Skeletal muscle satellite cell (primary cell): ENCODE measurements at regions not wholly inside any gene's neighbourhood (a gene's known extent, or its start where the extent isn't known, plus 50 kb on each side); places are given as distances from the start of the nearest gene placed in this dataset.

Source experiments
- H3K27me3 ChIP-seq: 2 replicates; pipeline ENCODE4 v1.7.0; 2013; ENCODE audit warnings: low read length; ENCODE audit not compliant: control insufficient read depth, insufficient read depth
- H3K36me3 ChIP-seq: 2 replicates; pipeline ENCODE4 v1.7.0; 2013; ENCODE audit warnings: mild to moderate bottlenecking, control low read depth, low read length; ENCODE audit not compliant: insufficient read depth
- H3K4me1 ChIP-seq: 2 replicates; pipeline ENCODE4 v1.7.0; 2013; ENCODE audit warnings: low read length; ENCODE audit not compliant: control insufficient read depth, insufficient read depth
- H3K4me2 ChIP-seq: 2 replicates; pipeline ENCODE4 v1.7.0; 2013; ENCODE audit warnings: mild to moderate bottlenecking, low read length
- H3K4me3 ChIP-seq: 2 replicates; pipeline ENCODE4 v1.7.0; 2013; ENCODE audit warnings: low read length
- H3K9ac ChIP-seq: 2 replicates; pipeline ENCODE4 v1.7.0; 2013; ENCODE audit warnings: mild to moderate bottlenecking, low read depth, low read length, moderate library complexity
- H3K9me3 ChIP-seq: replicated peaks from 2 replicates; pipeline ENCODE4 v1.7.0; 2013; ENCODE audit warnings: mild to moderate bottlenecking, control low read depth, low read length

DNA sequence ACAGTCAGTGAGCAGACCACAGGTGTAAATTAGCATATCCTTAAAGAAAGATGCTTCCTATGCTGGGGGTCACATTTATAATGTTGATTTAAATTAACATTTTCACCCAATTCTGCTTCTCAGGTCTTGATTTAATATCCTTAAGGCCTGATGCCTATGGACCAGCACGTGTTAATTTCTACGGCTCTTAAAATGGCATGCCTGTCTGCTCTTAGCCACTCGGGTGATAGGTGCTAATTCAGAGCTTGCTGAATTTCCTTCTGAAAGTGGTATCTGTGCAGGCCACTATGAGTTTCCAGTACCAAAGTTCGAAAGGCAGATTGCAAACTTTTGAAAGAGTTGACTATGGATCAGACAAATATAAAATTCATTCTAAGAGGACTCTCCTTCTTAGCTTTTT lies 487.4 kb upstream of the ADGRL2 start:
- Histone ChIP-seq H3K4me3 (no peak overlapping the region), H3K9ac (no peak overlapping the region), H3K27me3 (no peaks in the 10 kb centered on the region), H3K36me3 (no peaks in the 10 kb centered on the region), H3K9me3 (no peaks in the 10 kb centered on the region), H3K4me1 (no peaks in the 10 kb centered on the region), H3K4me2 (no peak overlapping the region)

DNA sequence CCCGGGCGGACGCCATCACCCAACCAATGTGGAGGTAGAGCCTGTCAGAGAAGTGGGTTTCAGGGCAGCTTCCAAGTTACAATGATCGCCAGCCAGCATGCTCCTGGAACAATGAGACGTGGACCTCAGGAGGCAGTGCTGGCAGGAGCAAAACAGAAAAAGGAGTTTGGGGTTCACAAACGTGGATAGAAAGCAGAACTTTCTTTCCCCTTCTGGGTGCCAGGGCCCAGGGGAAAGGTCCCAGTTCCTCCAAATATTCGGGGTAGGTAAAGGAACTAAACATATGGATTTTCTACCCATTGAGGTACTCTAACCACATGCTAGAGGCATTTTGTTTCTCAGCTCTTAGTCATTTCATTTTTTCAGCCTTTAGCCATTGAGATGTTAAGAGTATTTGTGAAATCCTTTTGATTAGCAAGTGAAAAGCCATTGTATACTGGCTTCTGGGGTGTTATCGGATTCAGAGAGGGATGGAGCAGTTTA lies 488.4 kb upstream of the ADGRL2 start:
- no peaks in the 10 kb centered on the region for H3K9me3 ChIP-seq

DNA sequence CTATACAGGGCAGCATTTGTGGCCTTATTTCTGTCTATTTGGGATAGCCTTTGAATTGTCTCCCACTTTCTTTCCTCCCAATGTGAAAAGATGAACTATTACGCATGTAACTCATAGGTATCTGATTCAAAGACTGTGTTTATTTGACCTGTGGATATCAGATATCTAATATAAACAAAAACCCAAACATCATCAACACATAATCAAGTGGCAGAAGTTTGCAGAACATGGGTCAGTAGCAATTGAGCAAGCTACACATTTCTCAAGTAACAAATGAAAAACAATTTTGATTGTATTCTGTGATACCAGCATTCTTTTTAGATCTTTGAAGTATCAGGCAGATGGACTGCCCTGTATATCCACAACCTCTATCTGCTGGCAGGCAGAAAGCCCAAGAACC lies 490.5 kb upstream of the ADGRL2 start:
- H3K9me3 ChIP-seq = no peaks in the 10 kb centered on the region
- no peak overlapping the region for H3K4me2 ChIP-seq
- H3K36me3 ChIP-seq = no peaks in the 10 kb centered on the region
- H3K9ac ChIP-seq = no peak overlapping the region
- no peak overlapping the region for H3K4me3 ChIP-seq
- no peaks in the 10 kb centered on the region for H3K4me1 ChIP-seq
- H3K27me3 ChIP-seq = no peaks in the 10 kb centered on the region

More for the DNA sequence above, 488.4 kb upstream of the ADGRL2 start:
- H3K9ac ChIP-seq = no peak overlapping the region
- no peak overlapping the region for H3K4me2 ChIP-seq
- no peaks in the 10 kb centered on the region for H3K27me3 ChIP-seq
- no peak overlapping the region for H3K4me3 ChIP-seq
- no peaks in the 10 kb centered on the region for H3K36me3 ChIP-seq
- no peaks in the 10 kb centered on the region for H3K4me1 ChIP-seq

DNA sequence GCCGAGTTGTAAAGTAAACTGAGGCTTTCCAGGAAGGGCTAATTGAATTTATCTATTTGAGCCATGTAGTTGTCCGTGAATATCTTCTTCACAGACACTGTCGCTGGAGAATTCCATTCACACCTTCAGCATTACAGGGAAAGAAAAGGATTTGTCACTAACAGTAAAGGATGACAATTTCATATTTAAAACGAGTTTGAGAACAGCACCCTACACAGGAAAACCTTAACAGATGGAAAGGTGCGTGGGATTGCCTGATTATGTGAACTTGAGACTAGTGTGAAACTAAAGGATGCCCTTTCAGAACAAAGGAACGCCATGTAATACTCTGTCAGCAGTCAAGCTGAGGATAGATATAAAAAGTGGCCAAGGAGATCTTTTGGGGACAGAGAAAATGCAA lies 492.5 kb upstream of the ADGRL2 start:
- Histone ChIP-seq H3K9me3 (no peaks in the 10 kb centered on the region), H3K27me3 (no peaks in the 10 kb centered on the region), H3K9ac (no peak overlapping the region), H3K4me1 (no peaks in the 10 kb centered on the region), H3K36me3 (no peaks in the 10 kb centered on the region), H3K4me3 (no peak overlapping the region), H3K4me2 (no peak overlapping the region)

DNA sequence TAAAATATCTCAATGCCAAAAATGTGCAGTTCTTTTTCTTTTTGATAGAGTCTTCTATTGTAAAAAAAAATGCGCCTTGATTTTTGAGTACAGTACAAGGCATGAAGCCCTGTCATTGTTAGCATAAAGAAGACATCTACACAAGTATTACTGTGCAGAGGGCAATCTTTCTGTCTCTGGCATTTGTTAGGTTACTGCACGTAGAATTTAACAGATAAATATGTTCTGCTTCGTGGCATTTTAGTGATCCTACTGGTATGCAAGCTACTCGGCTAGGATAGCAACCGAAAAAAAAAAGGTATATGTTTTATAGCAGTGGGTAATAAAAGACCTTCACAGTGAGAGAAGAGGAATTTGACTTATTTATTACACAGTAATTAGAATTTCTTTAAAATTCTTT lies 492.9 kb upstream of the ADGRL2 start:
- Histone ChIP-seq H3K36me3 (no peaks in the 10 kb centered on the region), H3K4me3 (no peak overlapping the region), H3K4me1 (no peaks in the 10 kb centered on the region), H3K27me3 (no peaks in the 10 kb centered on the region), H3K9me3 (no peaks in the 10 kb centered on the region), H3K9ac (no peak overlapping the region), H3K4me2 (no peak overlapping the region)

DNA sequence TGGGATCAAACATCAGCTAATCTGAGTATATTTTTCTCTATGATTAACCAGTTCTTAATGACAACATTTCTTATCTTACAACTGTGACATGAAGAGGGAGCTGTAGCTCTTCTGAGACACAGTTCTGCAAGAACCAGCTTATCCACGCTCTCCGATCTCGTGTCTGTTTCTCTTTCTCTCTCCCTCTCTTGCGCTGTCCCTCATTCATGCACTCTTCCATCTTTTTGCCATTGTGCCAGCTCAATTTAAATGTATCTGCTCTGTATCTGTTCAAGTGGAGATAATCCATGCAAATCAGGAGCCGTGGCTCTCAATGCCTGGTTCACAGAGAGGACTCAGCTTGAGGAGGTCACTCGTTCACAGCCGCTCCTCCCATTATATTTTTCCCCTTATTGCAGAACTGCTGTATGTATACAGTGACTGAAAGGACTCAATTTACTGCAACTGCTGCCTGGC lies 494.7 kb upstream of the ADGRL2 start:
- no peak overlapping the region for H3K9ac ChIP-seq

DNA sequence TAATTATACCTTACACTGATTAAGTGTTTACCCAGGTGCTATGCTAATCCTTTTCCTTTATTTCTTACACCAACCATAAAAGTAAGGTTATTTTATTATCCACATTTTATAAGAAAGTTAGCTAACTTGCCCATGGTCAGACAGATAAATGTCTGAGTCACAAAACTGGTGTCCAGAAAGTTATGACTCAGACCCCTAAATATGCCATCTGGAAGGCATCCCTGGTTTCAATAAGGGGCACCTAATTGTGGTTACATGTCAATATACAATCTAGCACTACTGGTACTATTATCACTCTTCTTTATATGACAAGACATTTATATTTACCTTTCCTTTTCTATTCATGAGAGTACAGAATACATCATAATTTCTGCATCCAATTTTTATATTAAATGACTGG lies 496.5 kb upstream of the ADGRL2 start:
- Histone ChIP-seq H3K4me2 (no peak overlapping the region), H3K9ac (no peak overlapping the region), H3K4me3 (no peak overlapping the region), H3K4me1 (no peaks in the 10 kb centered on the region), H3K9me3 (no peaks in the 10 kb centered on the region), H3K36me3 (no peaks in the 10 kb centered on the region), H3K27me3 (no peaks in the 10 kb centered on the region)

More for the DNA sequence above, 494.7 kb upstream of the ADGRL2 start:
- H3K4me1 ChIP-seq = no peaks in the 10 kb centered on the region
- no peaks in the 10 kb centered on the region for H3K36me3 ChIP-seq
- no peaks in the 10 kb centered on the region for H3K27me3 ChIP-seq
- H3K4me2 ChIP-seq = peak overlapping the region; percentile 75
- peak overlapping the region; percentile 57 for H3K4me3 ChIP-seq
- H3K9me3 ChIP-seq = no peaks in the 10 kb centered on the region

DNA sequence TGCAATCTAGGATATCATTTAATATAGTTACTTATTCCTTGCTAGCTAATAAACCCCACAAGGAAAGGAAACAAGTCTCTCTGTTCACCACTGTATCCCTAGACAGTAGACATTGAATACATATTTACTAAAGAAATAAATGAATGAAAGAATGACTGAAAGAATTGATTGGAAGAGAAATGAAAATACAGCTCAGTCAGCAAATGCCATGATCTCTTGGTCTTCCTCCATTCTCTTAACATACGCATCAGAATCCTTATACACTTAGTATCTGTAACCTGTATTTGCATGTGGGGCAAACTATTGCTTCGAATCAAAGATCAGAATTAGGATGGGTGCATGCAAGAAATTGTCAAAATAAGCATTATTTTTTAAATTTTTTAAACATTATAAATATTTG lies 500.8 kb upstream of the ADGRL2 start:
- Histone ChIP-seq H3K4me2 (no peak overlapping the region), H3K27me3 (no peaks in the 10 kb centered on the region), H3K36me3 (no peaks in the 10 kb centered on the region), H3K9ac (no peak overlapping the region), H3K9me3 (no peaks in the 10 kb centered on the region), H3K4me1 (no peaks in the 10 kb centered on the region), H3K4me3 (no peak overlapping the region)

DNA sequence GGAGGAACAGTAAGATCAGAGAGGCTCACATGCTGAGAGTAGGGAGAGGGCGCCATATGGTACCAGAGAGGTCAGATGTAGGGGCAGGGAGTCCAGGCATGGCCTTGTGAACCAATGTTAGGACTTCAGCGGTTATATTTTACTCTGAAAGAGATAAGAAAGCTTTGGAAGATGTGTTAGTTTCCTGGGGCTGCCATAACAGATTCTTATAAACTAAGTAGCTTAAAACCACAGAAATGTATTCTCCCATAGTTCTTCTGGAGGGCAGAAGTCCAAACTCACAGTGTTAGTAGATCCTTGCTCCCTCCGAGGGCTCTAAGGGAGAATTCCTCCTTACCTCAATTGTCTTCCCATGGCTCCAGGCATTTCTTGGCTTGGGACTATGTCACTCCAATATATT lies 502.5 kb upstream of the ADGRL2 start:
- no peak overlapping the region for H3K9ac ChIP-seq
- no peak overlapping the region for H3K4me3 ChIP-seq
- H3K4me2 ChIP-seq = no peak overlapping the region
- H3K4me1 ChIP-seq = no peaks in the 10 kb centered on the region
- peaks cover under 1% of the 10 kb centered on the region for H3K9me3 ChIP-seq
- H3K27me3 ChIP-seq = no peaks in the 10 kb centered on the region
- no peaks in the 10 kb centered on the region for H3K36me3 ChIP-seq

DNA sequence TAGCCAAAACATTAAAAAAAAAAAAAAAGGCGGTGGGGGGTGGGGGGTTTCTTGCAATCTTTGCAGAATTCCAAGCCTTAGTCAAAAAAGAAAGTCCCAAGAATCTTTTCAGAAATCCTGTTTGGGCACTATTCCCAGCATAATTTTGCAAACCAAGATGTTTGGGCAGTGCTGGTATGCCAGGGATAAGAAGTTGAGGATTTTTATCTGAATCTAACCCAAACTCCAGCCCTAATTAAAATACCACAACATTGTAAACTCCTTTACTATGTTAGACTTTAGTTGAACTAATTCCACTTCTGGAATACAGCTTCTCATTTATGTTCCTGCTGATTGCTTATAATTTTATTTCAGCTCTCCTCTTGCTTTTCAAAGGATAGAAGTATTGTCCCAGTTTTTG lies 504.1 kb upstream of the ADGRL2 start:
- H3K4me3 ChIP-seq = no peak overlapping the region
- no peaks in the 10 kb centered on the region for H3K36me3 ChIP-seq
- no peaks in the 10 kb centered on the region for H3K27me3 ChIP-seq
- no peaks in the 10 kb centered on the region for H3K4me1 ChIP-seq
- H3K4me2 ChIP-seq = no peak overlapping the region
- peaks cover 4% of the 10 kb centered on the region for H3K9me3 ChIP-seq
- no peak overlapping the region for H3K9ac ChIP-seq

DNA sequence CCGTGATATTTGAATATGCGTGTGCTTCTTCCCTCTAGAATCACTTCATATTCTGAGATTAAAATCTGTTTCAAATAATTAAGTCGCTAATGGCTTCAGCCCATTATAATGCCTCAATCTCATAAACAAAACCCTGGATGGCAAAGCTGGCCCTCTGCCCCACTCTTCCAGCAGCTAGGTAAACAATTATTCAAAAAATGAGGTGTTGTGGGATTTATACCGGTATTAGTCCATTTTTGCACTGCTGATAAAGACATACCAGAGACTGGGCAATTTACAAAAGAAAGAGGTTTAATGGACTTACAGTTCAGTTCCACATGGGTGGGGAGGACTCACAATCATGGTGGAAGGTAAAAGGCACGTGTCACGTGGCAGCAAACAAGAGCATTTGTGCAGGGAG lies 510.4 kb upstream of the ADGRL2 start:
- H3K9me3 ChIP-seq = peaks cover 4% of the 10 kb centered on the region
- no peak overlapping the region for H3K9ac ChIP-seq
- H3K27me3 ChIP-seq = no peaks in the 10 kb centered on the region
- no peak overlapping the region for H3K4me2 ChIP-seq
- no peaks in the 10 kb centered on the region for H3K4me1 ChIP-seq
- H3K4me3 ChIP-seq = no peak overlapping the region
- no peaks in the 10 kb centered on the region for H3K36me3 ChIP-seq

DNA sequence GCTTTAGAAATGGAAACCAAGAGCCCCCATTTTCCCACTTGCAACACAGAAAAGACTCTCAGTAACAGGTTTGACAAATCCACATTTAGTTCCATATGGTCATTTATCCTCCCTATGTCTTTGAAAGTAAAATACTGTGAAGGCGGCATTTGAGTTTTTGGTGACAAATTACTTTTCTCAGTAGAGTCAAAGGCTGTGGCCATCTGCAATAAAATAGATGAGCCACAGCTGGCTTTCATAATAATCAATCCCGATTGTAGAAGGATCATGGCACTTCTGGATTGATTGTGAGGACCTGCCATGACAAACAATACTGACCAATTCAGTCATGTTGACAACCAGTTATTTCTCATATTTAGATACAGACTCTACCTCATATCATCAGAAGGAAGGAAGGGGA lies 512.0 kb upstream of the ADGRL2 start:
- H3K9ac ChIP-seq = no peak overlapping the region
- H3K4me1 ChIP-seq = no peaks in the 10 kb centered on the region
- H3K9me3 ChIP-seq = peaks cover 4% of the 10 kb centered on the region
- no peaks in the 10 kb centered on the region for H3K27me3 ChIP-seq
- H3K4me3 ChIP-seq = no peak overlapping the region
- no peaks in the 10 kb centered on the region for H3K36me3 ChIP-seq
- H3K4me2 ChIP-seq = no peak overlapping the region
